PC-3 (cell line): ENCODE measurements at regions not wholly inside any gene's neighbourhood (a gene's known extent, or its start where the extent isn't known, plus 50 kb on each side); places are given as distances from the start of the nearest gene placed in this dataset.

Source experiments
- ATAC-seq: fragments of 200-7000 bp; cut with Tn5 transposase; 2 replicates; pipeline ENCODE4 v1.9.1; 2020; ENCODE audit warnings: mild to moderate bottlenecking, moderate library complexity
- BruUV-seq: library from RNA; stranded (reverse); fragments of 400-500 nt; replicated peaks from 2 replicates; lab custom pipeline; 2021; lab: Mats Ljungman, UMichigan
- CTCF ChIA-PET: fragments of 300-600 bp; sonication (Branson Sonifier 250); formaldehyde crosslinking; loops from one replicate; lab custom pipeline; 2022; ENCODE audit warnings: antibody characterized with exemption; lab: Charles Lee
- POLR2A ChIA-PET: fragments of 300-600 bp; sonication (Branson Sonifier 250); formaldehyde crosslinking; loops from one replicate; lab custom pipeline; 2022; ENCODE audit warnings: antibody characterized with exemption; ENCODE audit not compliant: unreplicated experiment; lab: Charles Lee
- DNase-seq: peaks from one replicate; pipeline ENCODE4 v3.0.0-alpha.2; 2015
- H2AFZ ChIP-seq: fragments of 300-600 bp; sonication (generic); 2 replicates; pipeline ENCODE4 v1.6.0; 2016; ENCODE audit warnings: antibody characterized with exemption, low read length
- H3F3A ChIP-seq: fragments of 300-600 bp; sonication (generic); one replicate; pipeline ENCODE4 v1.6.0; 2017; ENCODE audit warnings: antibody characterized with exemption, low read length, control low read depth, mild to moderate bottlenecking; ENCODE audit not compliant: unreplicated experiment
- H3K27ac ChIP-seq: fragments of 300-600 bp; sonication (generic); 2 replicates; pipeline ENCODE4 v1.5.1; 2016; ENCODE audit warnings: mild to moderate bottlenecking, low read length
- H3K27me3 ChIP-seq: fragments of 300-600 bp; sonication (generic); 2 replicates; pipeline ENCODE4 v1.6.1; 2016; ENCODE audit warnings: low read length, mixed read lengths
- H3K36me3 ChIP-seq: fragments of 300-600 bp; sonication (generic); 2 replicates; pipeline ENCODE4 v1.6.1; 2016; ENCODE audit warnings: low read depth, mixed run types, low read length, mixed read lengths
- H3K4me1 ChIP-seq: fragments of 300-600 bp; sonication (generic); 2 replicates; pipeline ENCODE4 v1.5.1; 2016; ENCODE audit warnings: low read length; ENCODE audit not compliant: insufficient read depth
- H3K4me2 ChIP-seq: fragments of 300-600 bp; sonication (generic); 2 replicates; pipeline ENCODE4 v1.6.0; 2016; ENCODE audit warnings: low read length
- H3K4me3 ChIP-seq: fragments of 300-600 bp; sonication (generic); 2 replicates; pipeline ENCODE4 v1.5.1; 2016; ENCODE audit warnings: mild to moderate bottlenecking, low read length, mixed read lengths
- H3K79me2 ChIP-seq: fragments of 300-600 bp; sonication (generic); 2 replicates; pipeline ENCODE4 v1.6.1; 2017; ENCODE audit warnings: low read length, mixed read lengths
- H3K9ac ChIP-seq: fragments of 300-600 bp; sonication (generic); 2 replicates; pipeline ENCODE4 v1.6.0; 2016; ENCODE audit warnings: mild to moderate bottlenecking, low read length
- H3K9me2 ChIP-seq: fragments of 300-600 bp; sonication (generic); replicated peaks from 2 replicates; pipeline ENCODE4 v1.6.1; 2016; ENCODE audit warnings: mixed run types, low read length, mixed read lengths
- H3K9me3 ChIP-seq: fragments of 300-600 bp; sonication (generic); 2 replicates; pipeline ENCODE4 v1.6.1; 2016; ENCODE audit warnings: low read length, mixed read lengths
- H4K20me1 ChIP-seq: fragments of 300-600 bp; sonication (generic); 2 replicates; pipeline ENCODE4 v1.6.1; 2016; ENCODE audit warnings: low read length, mixed read lengths
- CTCF ChIP-seq: fragments of 300-600 bp; sonication (generic); conservative IDR thresholded peaks from 2 replicates; pipeline ENCODE4 v1.5.1; 2017; ENCODE audit warnings: antibody characterized with exemption, low read depth, mild to moderate bottlenecking, low read length
- EZH2 ChIP-seq: fragments of 300-600 bp; sonication (generic); IDR thresholded peaks from one replicate; pipeline ENCODE4 v1.6.1; 2017; ENCODE audit warnings: antibody characterized with exemption, mild to moderate bottlenecking, low read length; ENCODE audit not compliant: unreplicated experiment
- EZH2phosphoT487 ChIP-seq: fragments of 300-600 bp; sonication (generic); IDR thresholded peaks from 2 replicates; pipeline ENCODE4 v1.6.1; 2018; ENCODE audit warnings: mild to moderate bottlenecking, antibody characterized with exemption, low read length, borderline replicate concordance
- intact Hi-C: fragments of 100-400 bp; cut with micrococcal nuclease; formaldehyde crosslinking; loops from 2 replicates; pipeline ENCODE4 v1.9.0; 2023

- CTCF ChIA-PET: no interaction called here
- ATAC-seq (no peak), DNase-seq (no peak)
- BruUV-seq: no TSS peak
- TF ChIP-seq EZH2 (no peak), EZH2phosphoT487 (no peak)
- Histone ChIP-seq H3K79me2 (no peaks in the 10 kb centered on the region), H3K9ac (no peak overlapping the region), H3K27ac (no peak overlapping the region), H3K9me2 (no peaks in the 10 kb centered on the region), H3F3A (no peaks in the 10 kb centered on the region), H3K4me2 (no peak overlapping the region), H3K4me3 (no peak overlapping the region), H3K36me3 (no peaks in the 10 kb centered on the region), H3K4me1 (no peaks in the 10 kb centered on the region), H2AFZ (no peak overlapping the region), H4K20me1 (no peaks in the 10 kb centered on the region), H3K27me3 (peaks cover 21% of the 10 kb centered on the region), H3K9me3 (no peaks in the 10 kb centered on the region)
- POLR2A ChIA-PET: interaction anchor here (0.6 kb wide), 1 partner anchor 20 kb away, joined by 7 read pairs; no protein-coding TSS in a partner anchor
- intact Hi-C loops: no loop called here
Measured at GRCh38 chr7:156547884-156548561, 92.6 kb upstream of the RNF32 start.

GRCh38 chr7:156545979-156546378, 94.6 kb upstream of the RNF32 start:
- H3K4me3 ChIP-seq: no peak overlapping the region
- no peak overlapping the region for H2AFZ ChIP-seq
- H3K27ac ChIP-seq: no peak overlapping the region
- POLR2A ChIA-PET: no interaction called here
- no peak for ATAC-seq
- no peaks in the 10 kb centered on the region for H3F3A ChIP-seq
- no peaks in the 10 kb centered on the region for H3K9me2 ChIP-seq
- no peak for DNase-seq
- H3K79me2 ChIP-seq: no peaks in the 10 kb centered on the region
- H3K9me3 ChIP-seq: no peaks in the 10 kb centered on the region
- H4K20me1 ChIP-seq: no peaks in the 10 kb centered on the region
- no peaks in the 10 kb centered on the region for H3K4me1 ChIP-seq
- peaks cover 22% of the 10 kb centered on the region for H3K27me3 ChIP-seq
- TF ChIP-seq CTCF (no peak), EZH2 (no peak), EZH2phosphoT487 (no peak)
- no TSS peak for BruUV-seq
- intact Hi-C loops: no loop called here
- no peak overlapping the region for H3K9ac ChIP-seq
- H3K36me3 ChIP-seq: no peaks in the 10 kb centered on the region
- CTCF ChIA-PET: no interaction called here
- no peak overlapping the region for H3K4me2 ChIP-seq

GRCh38 chr7:156544919-156545715, 95.5 kb upstream of the RNF32 start:
- Histone ChIP-seq H3K4me2 (no peak overlapping the region), H3K4me1 (no peaks in the 10 kb centered on the region), H4K20me1 (no peaks in the 10 kb centered on the region), H3K27ac (no peak overlapping the region), H3K9me2 (no peaks in the 10 kb centered on the region), H3K79me2 (no peaks in the 10 kb centered on the region), H3K9ac (no peak overlapping the region), H3F3A (no peaks in the 10 kb centered on the region), H2AFZ (no peak overlapping the region), H3K36me3 (no peaks in the 10 kb centered on the region), H3K27me3 (peaks cover 30% of the 10 kb centered on the region), H3K9me3 (no peaks in the 10 kb centered on the region), H3K4me3 (no peak overlapping the region)
- no peak for TF ChIP-seq EZH2phosphoT487
- TF ChIP-seq EZH2: no peak
- no peak for TF ChIP-seq CTCF
- DNase-seq (no peak), ATAC-seq (no peak)
- no TSS peak for BruUV-seq
- CTCF ChIA-PET: no interaction called here
- intact Hi-C loops: no loop called here
- POLR2A ChIA-PET: no interaction called here
